NCI-H187 treated with DMSO at 0.1 percent for 48 hours (cell line): ENCODE measurements at regions not wholly inside any gene's neighbourhood (a gene's known extent, or its start where the extent isn't known, plus 50 kb on each side); places are given as distances from the start of the nearest gene placed in this dataset.
"Not testable (repeated sequence)": the region's sequence is repeated elsewhere in the genome, so short reads cannot be mapped to it uniquely, and the experiment has no call there.

Source experiments
- DNase-seq: peaks from one replicate; lab custom pipeline; 2025; lab: John Stamatoyannopoulos, UW

- no peak for DNase-seq
These were observed 1565.3 kb upstream of the LRRTM3 start for GRCh38 chr10:65360497-65360896.

GRCh38 chr10:65365878-65366277 lies 1560.0 kb upstream of the LRRTM3 start:
- no peak for DNase-seq

GRCh38 chr10:65367706-65368105 lies 1558.1 kb upstream of the LRRTM3 start:
- no peak for DNase-seq

GRCh38 chr10:65375528-65375927 lies 1550.3 kb upstream of the LRRTM3 start:
- no peak for DNase-seq

GRCh38 chr10:65377687-65378086 lies 1548.1 kb upstream of the LRRTM3 start:
- DNase-seq = no peak

- no peak for DNase-seq
These were observed 1531.1 kb upstream of the LRRTM3 start for GRCh38 chr10:65394502-65395297.

GRCh38 chr10:65395631-65396030 lies 1530.2 kb upstream of the LRRTM3 start:
- DNase-seq = no peak

- DNase-seq = no peak
These were observed 1528.8 kb upstream of the LRRTM3 start for GRCh38 chr10:65396997-65397396.

GRCh38 chr10:65408401-65408800 lies 1517.4 kb upstream of the LRRTM3 start:
- no peak for DNase-seq

- no peak for DNase-seq
These were observed 1512.8 kb upstream of the LRRTM3 start for GRCh38 chr10:65413001-65413400.

GRCh38 chr10:65415318-65415717 lies 1510.5 kb upstream of the LRRTM3 start:
- no peak for DNase-seq

GRCh38 chr10:65416094-65416493 lies 1509.7 kb upstream of the LRRTM3 start:
- DNase-seq = no peak

GRCh38 chr10:65419629-65420028 lies 1506.2 kb upstream of the LRRTM3 start:
- no peak for DNase-seq

GRCh38 chr10:65423043-65423442 lies 1502.8 kb upstream of the LRRTM3 start:
- DNase-seq = no peak

- not testable (repeated sequence) for DNase-seq
These were observed 1496.5 kb upstream of the LRRTM3 start for GRCh38 chr10:65429381-65429780.

- no peak for DNase-seq
These were observed 1494.9 kb upstream of the LRRTM3 start for GRCh38 chr10:65430979-65431378.

GRCh38 chr10:65470986-65471385 lies 1454.8 kb upstream of the LRRTM3 start:
- no peak for DNase-seq

GRCh38 chr10:65482848-65483247 lies 1443.0 kb upstream of the LRRTM3 start:
- DNase-seq = no peak

GRCh38 chr10:65491799-65492198 lies 1434.0 kb upstream of the LRRTM3 start:
- DNase-seq = no peak

GRCh38 chr10:65496541-65496940 lies 1429.3 kb upstream of the LRRTM3 start:
- no peak for DNase-seq

- DNase-seq = no peak
These were observed 1428.0 kb upstream of the LRRTM3 start for GRCh38 chr10:65497837-65498236.

- DNase-seq = no peak
These were observed 1425.1 kb upstream of the LRRTM3 start for GRCh38 chr10:65500716-65501115.

- no peak for DNase-seq
These were observed 1424.6 kb upstream of the LRRTM3 start for GRCh38 chr10:65501259-65501658.

GRCh38 chr10:65518379-65518778 lies 1407.5 kb upstream of the LRRTM3 start:
- DNase-seq = no peak
